Prostate gland (tissue), 2 donors: ENCODE measurements at regions not wholly inside any gene's neighbourhood (a gene's known extent, or its start where the extent isn't known, plus 50 kb on each side); places are given as distances from the start of the nearest gene placed in this dataset.

Experiments used
- DNase-seq: peaks from one replicate; pipeline ENCODE4 v3.0.0-alpha.2; 2019; ENCODE audit warnings: low spot score
- H3K27ac ChIP-seq, 2 donors: fragments of 200-600 bp; sonication (generic); 2 replicates each; pipeline ENCODE4 v1.5.1; 2017 to 2019
- H3K27me3 ChIP-seq: fragments of 200-600 bp; sonication (generic); replicated peaks from 2 replicates; pipeline ENCODE4 v1.5.1; 2019; ENCODE audit not compliant: insufficient read depth
- H3K36me3 ChIP-seq, 2 donors: fragments of 200-600 bp; sonication (generic); 1 replicate in 1 of 2; 2 replicates in 1 of 2; pipeline versions ENCODE4 v1.5.1 to v1.8.1; 2017 to 2019
- H3K4me1 ChIP-seq: fragments of 200-600 bp; sonication (generic); replicated peaks from 2 replicates; pipeline ENCODE4 v1.5.1; 2019
- H3K4me3 ChIP-seq, 2 donors: fragments of 200-600 bp; sonication (generic); 2 replicates each; pipeline ENCODE4 v1.5.1; 2017 to 2019
- H3K9me3 ChIP-seq: fragments of 200-600 bp; sonication (generic); 2 replicates; pipeline ENCODE4 v1.5.1; 2017
- CTCF ChIP-seq, 4 experiments: fragments of 200-600 bp in 2 of 4; fragments of 450-650 bp in 2 of 4; sonication (generic) in 2 of 4; IDR thresholded peaks; 1 replicate in 3 of 4; 2 replicates in 1 of 4; pipeline ENCODE4 v1.5.1; 2016 to 2019; ENCODE audit warnings: antibody characterized with exemption in 4 of 4, mild to moderate bottlenecking in 2 of 4, moderate library complexity in 2 of 4
- POLR2A ChIP-seq: fragments of 450-650 bp; IDR thresholded peaks from one replicate; pipeline ENCODE4 v1.6.1; 2016; ENCODE audit warnings: antibody characterized with exemption, mild to moderate bottlenecking
- POLR2AphosphoS5 ChIP-seq: sonication (generic); formaldehyde crosslinking; IDR thresholded peaks from one replicate; pipeline ENCODE4 v1.6.1; 2017; ENCODE audit warnings: antibody characterized with exemption
- WGBS: methylation state at CpG from one replicate; pipeline ENCODE4 v1.1.5; 2018; 5-methylcytosine and 5-hydroxymethylcytosine counted together
- intact Hi-C: fragments of 100-400 bp; cut with DNase I; formaldehyde crosslinking; loops from one replicate; pipeline ENCODE4 v1.14.2; 2022

GRCh38 chr21:20800106-20800505, 198.1 kb upstream of the NCAM2 start:
- intact Hi-C loops = no loop called here
- H3K4me1 ChIP-seq = no peaks in the 10 kb centered on the region
- no peaks in the 10 kb centered on the region for H3K9me3 ChIP-seq
- no peak overlapping the region for H3K27ac ChIP-seq
- DNase-seq = no peak
- TF ChIP-seq CTCF (IDR thresholded peaks at IDR 0.05) = no peak
- TF ChIP-seq POLR2AphosphoS5 = no peak
- no peak for TF ChIP-seq POLR2A
- no peaks in the 10 kb centered on the region for H3K36me3 ChIP-seq
- 74% methylated on average over 3 of the region's 3 CpGs for WGBS
- H3K4me3 ChIP-seq = no peak overlapping the region
- no peaks in the 10 kb centered on the region for H3K27me3 ChIP-seq

DNA sequence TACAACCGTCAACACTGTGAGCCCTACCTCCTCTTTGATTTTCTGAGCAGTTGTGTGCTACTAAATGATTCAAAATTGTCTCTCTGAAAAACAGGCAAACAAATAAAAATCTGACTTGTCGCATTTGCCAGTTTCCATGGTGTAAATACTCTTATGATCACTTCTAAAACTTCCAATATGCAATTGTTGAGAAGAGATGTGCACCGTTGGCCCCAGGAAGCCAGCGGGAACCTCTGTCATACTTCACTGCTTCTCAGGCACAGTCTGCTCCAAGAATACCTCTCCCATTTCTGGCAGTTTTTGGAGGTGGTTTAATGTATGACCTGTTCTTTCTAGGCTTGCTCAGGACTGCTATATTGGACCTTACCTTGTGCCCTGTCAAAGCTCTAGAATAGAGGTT, 196.0 kb upstream of the NCAM2 start:
- intact Hi-C loops = no loop called here
- Histone ChIP-seq H3K27me3 (no peaks in the 10 kb centered on the region), H3K9me3 (no peaks in the 10 kb centered on the region), H3K27ac (no peak overlapping the region), H3K36me3 (no peaks in the 10 kb centered on the region), H3K4me3 (no peak overlapping the region), H3K4me1 (no peaks in the 10 kb centered on the region)
- TF ChIP-seq POLR2A = no peak
- TF ChIP-seq CTCF (IDR thresholded peaks at IDR 0.05) = no peak
- no peak for TF ChIP-seq POLR2AphosphoS5
- 84% methylated on average over 4 of the region's 4 CpGs for WGBS
- no peak for DNase-seq

DNA sequence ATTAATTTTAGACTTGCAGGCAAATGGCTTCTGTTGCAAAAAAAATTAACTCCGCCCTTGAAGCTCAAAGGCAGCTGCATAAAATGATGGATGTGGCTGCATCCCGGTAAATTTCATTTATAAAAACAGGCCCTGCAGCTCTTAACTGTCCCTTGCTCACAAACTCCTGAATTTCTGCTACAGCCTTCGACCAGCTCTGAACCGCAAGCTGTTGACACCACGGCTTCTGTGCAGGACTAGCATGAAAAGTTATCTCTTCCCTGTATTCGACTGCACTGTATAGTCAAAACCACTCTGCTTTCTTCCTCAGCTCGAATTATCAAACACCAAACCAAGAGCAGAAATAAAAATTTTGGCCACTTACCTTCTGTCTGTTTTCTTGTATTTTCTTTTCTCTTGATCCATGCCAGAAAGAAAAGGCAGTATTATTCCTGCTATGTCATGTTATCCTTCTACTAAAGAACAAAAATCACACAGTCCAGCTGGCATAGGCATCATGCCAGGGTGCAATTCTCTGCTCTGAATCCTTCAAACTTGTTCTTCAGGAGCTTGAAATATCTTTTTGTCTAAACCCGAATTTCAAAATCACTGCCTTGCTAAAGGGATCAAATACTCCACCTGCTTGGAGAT, 195.5 kb upstream of the NCAM2 start:
- Histone ChIP-seq H3K4me1 (no peaks in the 10 kb centered on the region), H3K9me3 (no peaks in the 10 kb centered on the region), H3K27ac (no peak overlapping the region), H3K27me3 (no peaks in the 10 kb centered on the region), H3K4me3 (no peak overlapping the region), H3K36me3 (no peaks in the 10 kb centered on the region)
- TF ChIP-seq POLR2A = no peak
- no peak for TF ChIP-seq CTCF (IDR thresholded peaks at IDR 0.05)
- no peak for TF ChIP-seq POLR2AphosphoS5
- WGBS = 74% methylated on average over 8 of the region's 8 CpGs
- intact Hi-C loops = no loop called here
- no peak for DNase-seq

DNA sequence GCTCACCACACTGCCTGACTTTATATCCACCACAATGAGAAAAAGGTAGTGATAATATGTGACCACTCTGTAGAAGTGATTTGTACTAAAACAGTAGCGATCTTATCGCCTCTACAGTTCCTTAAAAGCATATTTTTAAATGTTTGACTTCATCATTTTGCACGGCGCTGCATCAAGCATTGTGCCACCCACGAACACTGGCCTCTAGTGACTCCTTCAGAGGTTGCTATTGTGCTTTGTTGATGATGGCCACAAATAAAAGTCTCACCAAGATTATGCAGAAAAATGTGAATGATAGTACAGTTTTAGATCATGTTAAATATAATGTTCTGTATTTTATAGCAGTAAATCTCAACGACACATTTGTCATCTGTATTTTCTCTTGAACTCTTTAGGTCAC, 186.5 kb upstream of the NCAM2 start:
- no peak overlapping the region for H3K4me3 ChIP-seq
- H3K9me3 ChIP-seq = no peaks in the 10 kb centered on the region
- intact Hi-C loops = no loop called here
- WGBS = 85% methylated on average over 6 of the region's 6 CpGs
- H3K27me3 ChIP-seq = no peaks in the 10 kb centered on the region
- TF ChIP-seq CTCF (IDR thresholded peaks at IDR 0.05) (no peak), POLR2AphosphoS5 (no peak), POLR2A (no peak)
- no peaks in the 10 kb centered on the region for H3K36me3 ChIP-seq
- H3K27ac ChIP-seq = no peak overlapping the region
- no peaks in the 10 kb centered on the region for H3K4me1 ChIP-seq
- no peak for DNase-seq

DNA sequence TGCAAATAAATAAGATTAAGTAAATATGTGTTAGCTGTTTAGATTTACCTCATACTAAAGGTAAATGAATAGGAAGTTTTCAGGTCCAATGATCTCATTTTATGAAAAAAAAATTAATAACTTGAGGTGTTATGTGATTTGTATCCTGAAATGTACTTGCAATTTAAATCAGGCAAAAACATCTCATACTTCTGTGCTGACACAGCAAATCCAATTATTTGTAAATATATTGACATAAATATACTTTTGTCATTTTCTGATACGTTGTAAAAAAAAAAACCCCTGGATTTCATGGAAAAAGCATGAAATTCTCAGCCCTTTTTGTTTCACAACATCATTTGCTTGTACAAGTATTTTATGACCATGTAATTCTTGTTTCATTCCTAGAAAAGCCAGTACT, 184.1 kb upstream of the NCAM2 start:
- Histone ChIP-seq H3K9me3 (no peaks in the 10 kb centered on the region), H3K27ac (no peak overlapping the region), H3K4me3 (no peak overlapping the region), H3K27me3 (no peaks in the 10 kb centered on the region), H3K36me3 (no peaks in the 10 kb centered on the region), H3K4me1 (no peaks in the 10 kb centered on the region)
- TF ChIP-seq CTCF (IDR thresholded peaks at IDR 0.05) = no peak
- no peak for TF ChIP-seq POLR2A
- no peak for TF ChIP-seq POLR2AphosphoS5
- intact Hi-C loops = no loop called here
- WGBS = 74% methylated on average over 1 of the region's 1 CpG
- no peak for DNase-seq
